Tibial nerve (tissue), 4 donors: ENCODE measurements at regions not wholly inside any gene's neighbourhood (a gene's known extent, or its start where the extent isn't known, plus 50 kb on each side); places are given as distances from the start of the nearest gene placed in this dataset.

ENCODE experiments used
- DNase-seq, 2 donors: peaks; one replicate each; pipeline ENCODE4 v3.0.0-alpha.2; 2019; ENCODE audit warnings: low spot score in 2 of 2
- H3K27ac ChIP-seq, 4 donors: fragments of 200-600 bp; sonication (generic) in 3 of 4; one replicate each; pipeline ENCODE4 v1.5.1; 2017 to 2019; ENCODE audit warnings: mild to moderate bottlenecking in 1 of 4
- H3K27me3 ChIP-seq, 2 donors: fragments of 200-600 bp; sonication (generic) in 1 of 2; one replicate each; pipeline versions ENCODE4 v1.5.1 to v1.6.0; 2017 to 2019
- H3K36me3 ChIP-seq, 3 donors: fragments of 200-600 bp; sonication (generic); one replicate each; pipeline ENCODE4 v1.5.1; 2018 to 2019
- H3K4me1 ChIP-seq, 4 donors: fragments of 200-600 bp; sonication (generic) in 3 of 4; one replicate each; pipeline ENCODE4 v1.5.1; 2017 to 2019
- H3K4me3 ChIP-seq, 4 donors: fragments of 200-600 bp; sonication (generic) in 3 of 4; one replicate each; pipeline ENCODE4 v1.5.1; 2017 to 2019; ENCODE audit warnings: mild to moderate bottlenecking in 1 of 4, moderate library complexity in 1 of 4
- H3K9me3 ChIP-seq, 4 donors: fragments of 200-600 bp; sonication (generic) in 3 of 4; one replicate each; pipeline ENCODE4 v1.5.1; 2017 to 2019
- CTCF ChIP-seq, 5 experiments: fragments of 200-600 bp in 3 of 5; fragments of 450-650 bp in 2 of 5; sonication (generic) in 3 of 5; IDR thresholded peaks; one replicate each; pipeline ENCODE4 v1.5.1; 2016 to 2019; ENCODE audit warnings: antibody characterized with exemption in 5 of 5, mild to moderate bottlenecking in 3 of 5, moderate library complexity in 2 of 5
- EP300 ChIP-seq, 2 donors: sonication (generic); formaldehyde crosslinking; IDR thresholded peaks; one replicate each; pipeline ENCODE4 v1.6.1; 2017; ENCODE audit warnings: antibody characterized with exemption in 2 of 2, mild to moderate bottlenecking in 1 of 2
- POLR2A ChIP-seq, 2 donors: fragments of 450-650 bp; IDR thresholded peaks; one replicate each; pipeline ENCODE4 v1.6.1; 2017; ENCODE audit warnings: antibody characterized with exemption in 2 of 2, mild to moderate bottlenecking in 2 of 2, moderate library complexity in 2 of 2
- WGBS, 2 donors: methylation state at CpG; one replicate each; pipeline ENCODE4 v1.1.5; 2018; 5-methylcytosine and 5-hydroxymethylcytosine counted together

DNA sequence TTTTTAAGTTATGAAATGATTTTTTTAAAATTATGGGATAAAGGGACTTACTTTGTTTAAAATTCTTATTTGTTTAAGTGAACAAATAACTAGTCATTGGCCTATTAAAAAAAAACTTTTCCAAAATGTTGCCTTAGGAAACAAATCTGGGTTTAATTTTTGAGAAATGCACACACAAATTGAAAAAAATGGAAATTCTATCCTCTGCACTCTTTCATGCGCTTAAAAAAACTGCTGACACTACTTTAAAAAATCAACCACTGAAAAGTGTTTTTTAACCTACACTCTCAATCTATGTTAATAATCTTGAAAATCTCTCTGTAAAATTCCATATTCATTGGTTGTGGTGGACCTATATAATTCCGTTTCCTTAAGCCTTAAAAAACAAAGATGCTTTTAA is 163.4 kb upstream of the DAB2 start:
- Histone ChIP-seq H3K36me3 (no peaks in the 10 kb centered on the region), H3K9me3 (no peaks in the 10 kb centered on the region), H3K4me1 (no peaks in the 10 kb centered on the region), H3K4me3 (no peak overlapping the region), H3K27ac (no peak overlapping the region), H3K27me3 (no peaks in the 10 kb centered on the region)
- TF ChIP-seq EP300 (IDR thresholded peaks at IDR 0.05) (no peak), POLR2A (IDR thresholded peaks at IDR 0.05) (no peak), CTCF (IDR thresholded peaks at IDR 0.05) (no peak)
- DNase-seq, result no peak
- WGBS, 2 donors, result 86 to 90% methylated on average over 2 of the region's 2 CpGs

- Histone ChIP-seq H3K4me1 (no peaks in the 10 kb centered on the region), H3K27me3 (no peaks in the 10 kb centered on the region), H3K27ac (no peak overlapping the region), H3K36me3 (no peaks in the 10 kb centered on the region), H3K9me3 (no peaks in the 10 kb centered on the region), H3K4me3 (no peak overlapping the region)
- WGBS, 2 donors, result 90 to 94% methylated on average over 2 of the region's 2 CpGs
- no peak for TF ChIP-seq EP300 (IDR thresholded peaks at IDR 0.05)
- no peak for TF ChIP-seq POLR2A (IDR thresholded peaks at IDR 0.05)
- TF ChIP-seq CTCF (IDR thresholded peaks at IDR 0.05), result no peak
- no peak for DNase-seq
Measured at GRCh38 chr5:39587675-39588074, 162.9 kb upstream of the DAB2 start.

GRCh38 chr5:39586185-39586584 is 161.4 kb upstream of the DAB2 start:
- Histone ChIP-seq H3K36me3 (no peaks in the 10 kb centered on the region), H3K27ac (no peak overlapping the region), H3K4me3 (no peak overlapping the region), H3K4me1 (peaks cover 0 to 7% (median 2%) of the 10 kb centered on the region in 4 donors), H3K9me3 (no peaks in the 10 kb centered on the region), H3K27me3 (no peaks in the 10 kb centered on the region)
- WGBS, 2 donors, result 90 to 92% methylated on average over 9 of the region's 9 CpGs
- no peak for DNase-seq
- TF ChIP-seq POLR2A (IDR thresholded peaks at IDR 0.05), result no peak
- no peak for TF ChIP-seq CTCF (IDR thresholded peaks at IDR 0.05)
- TF ChIP-seq EP300 (IDR thresholded peaks at IDR 0.05), result no peak

DNA sequence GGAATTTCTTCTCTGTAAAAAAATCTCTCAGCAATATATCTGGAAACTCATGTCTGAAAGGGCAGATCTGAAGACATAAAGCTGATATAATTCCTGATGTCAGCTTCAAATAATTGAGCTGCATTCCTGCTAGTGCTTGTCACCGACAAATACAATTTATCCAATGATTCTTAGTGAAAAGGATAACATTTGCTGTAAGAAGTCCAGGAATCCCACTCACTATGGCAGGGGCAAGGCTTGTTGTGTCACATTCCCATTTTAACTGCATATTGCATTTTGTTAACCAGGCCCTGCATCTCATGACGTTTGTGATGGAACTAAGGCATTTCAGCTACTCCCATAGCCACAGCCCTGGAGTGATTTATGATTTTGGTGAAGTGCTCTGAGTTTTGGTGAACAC is 160.1 kb upstream of the DAB2 start:
- no peak for DNase-seq
- Histone ChIP-seq H3K27me3 (no peaks in the 10 kb centered on the region), H3K4me1 (peaks cover 0 to 16% (median 3%) of the 10 kb centered on the region in 4 donors), H3K4me3 (no peak overlapping the region), H3K9me3 (no peaks in the 10 kb centered on the region), H3K27ac (no peak overlapping the region), H3K36me3 (no peaks in the 10 kb centered on the region)
- TF ChIP-seq CTCF (IDR thresholded peaks at IDR 0.05), result no peak
- no peak for TF ChIP-seq EP300 (IDR thresholded peaks at IDR 0.05)
- no peak for TF ChIP-seq POLR2A (IDR thresholded peaks at IDR 0.05)
- WGBS, 2 donors, result 14 to 26% methylated on average over 2 of the region's 2 CpGs

GRCh38 chr5:39580702-39581453 is 156.1 kb upstream of the DAB2 start:
- WGBS, 2 donors, result 0 to 4% methylated on average over 1 of the region's 1 CpG

More at GRCh38 chr5:39580702-39581453, 156.1 kb upstream of the DAB2 start:
- Histone ChIP-seq H3K4me1 (peaks cover 0 to 16% (median 3%) of the 10 kb centered on the region in 4 donors), H3K36me3 (no peaks in the 10 kb centered on the region), H3K27me3 (no peaks in the 10 kb centered on the region), H3K27ac (no peak overlapping the region), H3K4me3 (no peak overlapping the region), H3K9me3 (no peaks in the 10 kb centered on the region)
- TF ChIP-seq EP300 (IDR thresholded peaks at IDR 0.05) (peak in 1 of 2 donors; percentile 50), CTCF (IDR thresholded peaks at IDR 0.05) (no peak), POLR2A (IDR thresholded peaks at IDR 0.05) (no peak)
- DNase-seq, result no peak
